Lung (tissue), 11 donors: ENCODE measurements at regions not wholly inside any gene's neighbourhood (a gene's known extent, or its start where the extent isn't known, plus 50 kb on each side); places are given as distances from the start of the nearest gene placed in this dataset.

Experiments
- ATAC-seq: fragments of 200-7000 bp; cut with Tn5 transposase; one replicate; pipeline ENCODE4 v1.9.1; 2020; ENCODE audit warnings: moderate number of reproducible peaks; ENCODE audit not compliant: insufficient read depth, low FRiP score
- DNase-seq, 3 donors: peaks; one replicate each; pipeline ENCODE4 v3.0.0-alpha.2; 2013 to 2017
- H3K27ac ChIP-seq, 2 donors: one replicate each; pipeline ENCODE4 v1.5.1; 2013; ENCODE audit warnings: mild to moderate bottlenecking in 2 of 2, moderate library complexity in 2 of 2, control low read depth in 1 of 2, inconsistent platforms in 1 of 2, low read depth in 1 of 2, low read length in 1 of 2
- H3K27me3 ChIP-seq, 3 donors: one replicate each; pipeline ENCODE4 v1.5.1; 2013; ENCODE audit warnings: low read length in 2 of 3; ENCODE audit not compliant: control insufficient read depth in 3 of 3, insufficient read depth in 3 of 3
- H3K36me3 ChIP-seq, 4 donors: one replicate each; pipeline ENCODE4 v1.5.1; 2013; ENCODE audit warnings: low read length in 4 of 4, mild to moderate bottlenecking in 1 of 4, moderate library complexity in 1 of 4; ENCODE audit not compliant: control insufficient read depth in 4 of 4, insufficient read depth in 4 of 4
- H3K4me1 ChIP-seq, 5 donors: one replicate each; pipeline ENCODE4 v1.5.1; 2013; ENCODE audit warnings: low read length in 5 of 5, mild to moderate bottlenecking in 2 of 5, moderate library complexity in 1 of 5; ENCODE audit not compliant: control insufficient read depth in 5 of 5, insufficient read depth in 5 of 5
- H3K4me3 ChIP-seq: one replicate; pipeline ENCODE4 v1.5.1; 2013; ENCODE audit warnings: mild to moderate bottlenecking, control low read depth, moderate library complexity
- H3K9ac ChIP-seq, 2 donors: one replicate each; pipeline ENCODE4 v1.5.1; 2013; ENCODE audit warnings: low read length in 2 of 2, control low read depth in 1 of 2; ENCODE audit not compliant: insufficient read depth in 1 of 2
- H3K9me3 ChIP-seq, 4 donors: one replicate each; pipeline ENCODE4 v1.5.1; 2013; ENCODE audit warnings: low read length in 3 of 4, mild to moderate bottlenecking in 1 of 4, moderate library complexity in 1 of 4; ENCODE audit not compliant: control insufficient read depth in 4 of 4, insufficient read depth in 3 of 4
- CTCF ChIP-seq: IDR thresholded peaks from 2 replicates; pipeline ENCODE4 v1.5.1; 2012; ENCODE audit warnings: mild to moderate bottlenecking; ENCODE audit errors: control extremely low read depth, extremely low read depth
- WGBS, 2 donors: extraction: QIAGEN DNeasy Blood & Tissue Kit; methylation state at CpG; one replicate each; pipeline ENCODE4 v1.1.7; 2013; 5-methylcytosine and 5-hydroxymethylcytosine counted together
- donor health status: control.
- donor health status: control.
- donor health status: Bipolar disorder and iron deficiency.
- donor health status: healthy.
- donor health status: DM: yes; HTN: yes; CAD: no.

- WGBS, 2 donors = 95 to 96% methylated on average over 9 of the region's 9 CpGs
- TF ChIP-seq CTCF = no peak
Observed at GRCh38 chr4:71634364-71634763, 149.5 kb downstream of the GC start.

GRCh38 chr4:71630803-71631202 lies 153.1 kb downstream of the GC start:
- WGBS, 2 donors = 48 to 52% methylated on average over 3 of the region's 3 CpGs
- Histone ChIP-seq H3K27me3 (no peaks in the 10 kb centered on the region), H3K4me3 (no peak overlapping the region), H3K36me3 (no peaks in the 10 kb centered on the region), H3K9ac (no peak overlapping the region), H3K27ac (no peak overlapping the region), H3K4me1 (no peaks in the 10 kb centered on the region), H3K9me3 (peaks cover 0 to 3% (median 0%) of the 10 kb centered on the region in 4 donors)
- ATAC-seq = no peak
- DNase-seq = no peak
- TF ChIP-seq CTCF = no peak

More at GRCh38 chr4:71634364-71634763, 149.5 kb downstream of the GC start:
- no peak overlapping the region for H3K4me3 ChIP-seq
- no peak overlapping the region for H3K27ac ChIP-seq
- H3K27me3 ChIP-seq = no peaks in the 10 kb centered on the region
- H3K9me3 ChIP-seq = no peaks in the 10 kb centered on the region
- ATAC-seq (no peak), DNase-seq (no peak)
- H3K4me1 ChIP-seq = no peaks in the 10 kb centered on the region
- H3K9ac ChIP-seq = no peak overlapping the region
- H3K36me3 ChIP-seq = no peaks in the 10 kb centered on the region

- Histone ChIP-seq H3K27ac (no peak overlapping the region), H3K27me3 (no peaks in the 10 kb centered on the region), H3K36me3 (no peaks in the 10 kb centered on the region), H3K9ac (no peak overlapping the region), H3K4me3 (no peak overlapping the region), H3K4me1 (no peaks in the 10 kb centered on the region), H3K9me3 (peaks cover 0 to 3% (median 0%) of the 10 kb centered on the region in 4 donors)
- ATAC-seq = no peak
- no peak for TF ChIP-seq CTCF
- no peak for DNase-seq
- 81 to 87% methylated on average over 4 of the region's 4 CpGs for WGBS, 2 donors
Observed at GRCh38 chr4:71625005-71625404, 158.9 kb downstream of the GC start.
